OCI-LY1 (cell line): ENCODE measurements at regions not wholly inside any gene's neighbourhood (a gene's known extent, or its start where the extent isn't known, plus 50 kb on each side); places are given as distances from the start of the nearest gene placed in this dataset.

Source experiments
- H2AFZ ChIP-seq: fragments of 200-600 bp; sonication (generic), shearing (Covaris generic); 2 replicates; pipeline ENCODE4 v1.6.0; 2014; ENCODE audit warnings: antibody characterized with exemption, mild to moderate bottlenecking, low read length
- H3F3A ChIP-seq: fragments of 200-600 bp; sonication (generic), shearing (Covaris generic); 2 replicates; pipeline ENCODE4 v1.6.0; 2014; ENCODE audit warnings: mild to moderate bottlenecking, antibody characterized with exemption, low read length, moderate library complexity; ENCODE audit not compliant: insufficient read depth
- H3K27ac ChIP-seq: fragments of 200-600 bp; sonication (generic); 2 replicates; pipeline ENCODE4 v1.5.1; 2014; ENCODE audit warnings: low read length, mixed run types, mild to moderate bottlenecking, low read depth; ENCODE audit not compliant: poor library complexity, severe bottlenecking
- H3K27me3 ChIP-seq: fragments of 200-600 bp; sonication (generic); 2 replicates; pipeline ENCODE4 v1.6.0; 2014; ENCODE audit warnings: antibody characterized with exemption, mild to moderate bottlenecking, low read length, moderate library complexity; ENCODE audit not compliant: insufficient read depth
- H3K36me3 ChIP-seq: fragments of 200-600 bp; sonication (generic); 2 replicates; pipeline ENCODE4 v1.6.1; 2014; ENCODE audit warnings: mild to moderate bottlenecking, antibody characterized with exemption, low read length, moderate library complexity, mixed read lengths; ENCODE audit not compliant: insufficient read depth
- H3K4me1 ChIP-seq: fragments of 200-600 bp; sonication (generic); 2 replicates; pipeline ENCODE4 v1.5.1; 2014; ENCODE audit warnings: mild to moderate bottlenecking, low read length, moderate library complexity; ENCODE audit not compliant: insufficient read depth, severe bottlenecking
- H3K4me2 ChIP-seq: fragments of 200-600 bp; sonication (generic), shearing (Covaris generic); 2 replicates; pipeline ENCODE4 v1.6.1; 2014; ENCODE audit warnings: low read length
- H3K4me3 ChIP-seq: fragments of 200-600 bp; sonication (generic); 2 replicates; pipeline ENCODE4 v1.5.1; 2014; ENCODE audit warnings: low read length, low read depth, mild to moderate bottlenecking, mixed read lengths; ENCODE audit not compliant: poor library complexity, severe bottlenecking
- H3K79me2 ChIP-seq: fragments of 200-600 bp; shearing (Covaris generic); 2 replicates; pipeline ENCODE4 v1.6.1; 2016; ENCODE audit warnings: mixed run types, low read length, mixed read lengths; ENCODE audit not compliant: insufficient read depth
- H3K9ac ChIP-seq: fragments of 200-600 bp; sonication (generic), shearing (Covaris generic); 2 replicates; pipeline ENCODE4 v1.6.1; 2014; ENCODE audit warnings: mild to moderate bottlenecking, low read length, mixed read lengths
- H3K9me2 ChIP-seq: fragments of 200-600 bp; sonication (generic), shearing (Covaris generic); 2 replicates; pipeline ENCODE4 v1.6.1; 2014; ENCODE audit warnings: low read depth, mild to moderate bottlenecking, low read length, mixed read lengths
- H3K9me3 ChIP-seq: fragments of 200-600 bp; shearing (Covaris generic); 2 replicates; pipeline ENCODE4 v1.6.1; 2014; ENCODE audit warnings: low read length, mixed read lengths
- H4K20me1 ChIP-seq: fragments of 200-600 bp; sonication (generic), shearing (Covaris generic); 2 replicates; pipeline ENCODE4 v1.6.0; 2016; ENCODE audit warnings: mild to moderate bottlenecking, low read length; ENCODE audit not compliant: insufficient read depth
- EZH2 ChIP-seq: fragments of 200-600 bp; sonication (generic), shearing (Covaris generic); IDR thresholded peaks from 2 replicates; pipeline ENCODE4 v1.8.0; 2017; ENCODE audit warnings: borderline replicate concordance, mixed run types, mild to moderate bottlenecking, antibody characterized with exemption, low read length, moderate library complexity, mixed read lengths
- TF ChIP-seq, protein P1 (sequence below): fragments of 200-600 bp; sonication (generic), shearing (Covaris generic); IDR thresholded peaks from 2 replicates; pipeline ENCODE4 v1.5.1; 2017; ENCODE audit warnings: mild to moderate bottlenecking, antibody characterized with exemption, low read length, moderate library complexity, mixed read lengths

DNA sequence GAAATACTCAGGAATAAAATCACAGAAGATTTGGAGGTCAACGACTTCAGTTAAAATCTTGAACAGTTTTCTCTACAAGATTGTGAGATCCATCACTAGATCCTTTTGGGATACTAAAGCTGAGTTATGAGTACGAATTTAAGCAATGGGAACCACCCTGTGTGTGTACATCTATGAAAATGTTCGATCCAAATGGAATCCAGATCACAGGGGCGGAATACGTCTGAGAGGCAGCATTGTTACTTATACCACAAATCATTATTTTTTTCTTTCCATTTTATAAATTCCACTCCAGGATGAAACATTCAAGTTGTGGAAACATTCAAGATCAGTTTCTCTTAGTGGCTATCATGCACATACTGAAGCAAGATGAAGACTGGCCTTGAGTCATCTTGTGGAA, 239.3 kb upstream of the PAPPA start:
- H2AFZ ChIP-seq, result no peak overlapping the region
- no peaks in the 10 kb centered on the region for H3K9me2 ChIP-seq
- no peaks in the 10 kb centered on the region for H3F3A ChIP-seq
- no peak for TF ChIP-seq EZH2
- TF ChIP-seq, protein P1, sequence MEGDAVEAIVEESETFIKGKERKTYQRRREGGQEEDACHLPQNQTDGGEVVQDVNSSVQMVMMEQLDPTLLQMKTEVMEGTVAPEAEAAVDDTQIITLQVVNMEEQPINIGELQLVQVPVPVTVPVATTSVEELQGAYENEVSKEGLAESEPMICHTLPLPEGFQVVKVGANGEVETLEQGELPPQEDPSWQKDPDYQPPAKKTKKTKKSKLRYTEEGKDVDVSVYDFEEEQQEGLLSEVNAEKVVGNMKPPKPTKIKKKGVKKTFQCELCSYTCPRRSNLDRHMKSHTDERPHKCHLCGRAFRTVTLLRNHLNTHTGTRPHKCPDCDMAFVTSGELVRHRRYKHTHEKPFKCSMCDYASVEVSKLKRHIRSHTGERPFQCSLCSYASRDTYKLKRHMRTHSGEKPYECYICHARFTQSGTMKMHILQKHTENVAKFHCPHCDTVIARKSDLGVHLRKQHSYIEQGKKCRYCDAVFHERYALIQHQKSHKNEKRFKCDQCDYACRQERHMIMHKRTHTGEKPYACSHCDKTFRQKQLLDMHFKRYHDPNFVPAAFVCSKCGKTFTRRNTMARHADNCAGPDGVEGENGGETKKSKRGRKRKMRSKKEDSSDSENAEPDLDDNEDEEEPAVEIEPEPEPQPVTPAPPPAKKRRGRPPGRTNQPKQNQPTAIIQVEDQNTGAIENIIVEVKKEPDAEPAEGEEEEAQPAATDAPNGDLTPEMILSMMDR, result no peak
- no peak overlapping the region for H3K4me3 ChIP-seq
- no peaks in the 10 kb centered on the region for H3K79me2 ChIP-seq
- no peaks in the 10 kb centered on the region for H3K9me3 ChIP-seq
- no peaks in the 10 kb centered on the region for H3K36me3 ChIP-seq
- no peaks in the 10 kb centered on the region for H3K4me1 ChIP-seq
- no peak overlapping the region for H3K27ac ChIP-seq
- no peak overlapping the region for H3K4me2 ChIP-seq
- H3K9ac ChIP-seq, result no peak overlapping the region
- no peaks in the 10 kb centered on the region for H4K20me1 ChIP-seq
- no peaks in the 10 kb centered on the region for H3K27me3 ChIP-seq

DNA sequence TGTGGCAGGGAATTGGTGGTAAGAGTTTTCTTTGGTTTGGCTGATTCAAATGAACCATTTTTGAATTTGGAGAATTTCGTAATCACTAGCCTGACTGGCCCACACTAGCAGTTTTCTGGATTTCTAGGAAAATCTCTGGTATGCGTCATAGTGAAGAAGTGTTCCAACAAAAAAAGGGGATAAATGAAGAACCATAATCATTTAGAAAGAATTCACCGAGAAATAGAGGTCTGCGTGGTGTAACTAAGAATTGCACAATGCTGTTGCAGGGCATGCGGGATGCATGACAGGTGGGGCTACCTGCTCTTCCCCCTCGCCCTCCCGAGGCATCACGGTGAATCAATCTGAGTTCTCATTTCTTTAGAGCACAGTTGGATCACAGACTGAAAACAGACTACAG, 232.3 kb upstream of the PAPPA start:
- Histone ChIP-seq H3K27ac (no peak overlapping the region), H3K4me3 (no peak overlapping the region), H4K20me1 (no peaks in the 10 kb centered on the region), H3K79me2 (no peaks in the 10 kb centered on the region), H3K9me3 (no peaks in the 10 kb centered on the region), H3K27me3 (no peaks in the 10 kb centered on the region), H3K4me2 (no peak overlapping the region), H2AFZ (no peak overlapping the region), H3K9ac (no peak overlapping the region), H3K9me2 (no peaks in the 10 kb centered on the region), H3F3A (no peaks in the 10 kb centered on the region), H3K4me1 (no peaks in the 10 kb centered on the region), H3K36me3 (no peaks in the 10 kb centered on the region)
- TF ChIP-seq, protein P1, result no peak
- no peak for TF ChIP-seq EZH2

DNA sequence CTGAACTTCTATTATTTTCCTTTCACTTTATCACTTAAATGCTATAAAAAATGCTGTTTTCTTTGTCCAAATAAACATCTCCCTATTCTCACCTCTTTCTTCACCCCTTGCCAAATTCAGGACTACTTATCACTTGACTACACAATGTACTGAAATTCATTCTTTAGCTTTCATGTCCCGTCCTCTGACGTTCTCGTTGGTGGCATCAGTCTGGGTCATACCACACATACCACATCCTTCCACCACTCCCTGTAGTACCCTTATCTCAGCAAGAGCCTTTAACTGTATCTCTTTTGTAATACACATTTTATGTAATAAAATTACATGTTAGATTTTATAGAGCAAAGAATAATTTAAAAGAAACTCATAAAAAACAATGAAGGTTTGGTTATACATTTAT, 231.1 kb upstream of the PAPPA start:
- no peaks in the 10 kb centered on the region for H3F3A ChIP-seq
- no peak overlapping the region for H3K4me2 ChIP-seq
- H3K27me3 ChIP-seq, result no peaks in the 10 kb centered on the region
- H3K9me2 ChIP-seq, result no peaks in the 10 kb centered on the region
- no peaks in the 10 kb centered on the region for H3K79me2 ChIP-seq
- no peaks in the 10 kb centered on the region for H3K36me3 ChIP-seq
- no peaks in the 10 kb centered on the region for H4K20me1 ChIP-seq
- H3K4me1 ChIP-seq, result no peaks in the 10 kb centered on the region
- H3K27ac ChIP-seq, result no peak overlapping the region
- no peak overlapping the region for H3K4me3 ChIP-seq
- H3K9ac ChIP-seq, result no peak overlapping the region
- H2AFZ ChIP-seq, result no peak overlapping the region
- H3K9me3 ChIP-seq, result no peaks in the 10 kb centered on the region
- TF ChIP-seq, protein P1, result no peak
- TF ChIP-seq EZH2, result no peak
